HG02678 (cell line): ENCODE measurements at regions not wholly inside any gene's neighbourhood (a gene's known extent, or its start where the extent isn't known, plus 50 kb on each side); places are given as distances from the start of the nearest gene placed in this dataset.
"Not testable (repeated sequence)": the region's sequence is repeated elsewhere in the genome, so short reads cannot be mapped to it uniquely, and the experiment has no call there.

Experiments used
- ATAC-seq: cut with Tn5 transposase; IDR thresholded peaks from one replicate; pipeline ENCODE4 v1.9.1; 2021; ENCODE audit warnings: mild to moderate bottlenecking, moderate library complexity; ENCODE audit not compliant: unreplicated experiment

- no peak for ATAC-seq
Observed at GRCh38 chr14:53620317-53620716, 336.3 kb downstream of the BMP4 start.

GRCh38 chr14:53619691-53620231 is 336.9 kb downstream of the BMP4 start:
- no peak for ATAC-seq

- not testable (repeated sequence) for ATAC-seq
Observed at GRCh38 chr14:53616536-53616935, 340.1 kb downstream of the BMP4 start.

GRCh38 chr14:53615252-53615651 is 341.4 kb downstream of the BMP4 start:
- ATAC-seq, result no peak

- ATAC-seq, result peak; percentile 96
Observed at GRCh38 chr14:53613404-53614253, 343.0 kb downstream of the BMP4 start.

- ATAC-seq, result no peak
Observed at GRCh38 chr14:53610947-53611346, 345.7 kb downstream of the BMP4 start.

GRCh38 chr14:53609009-53609408 is 347.6 kb downstream of the BMP4 start:
- no peak for ATAC-seq

- ATAC-seq, result peak; percentile 64
Observed at GRCh38 chr14:53608369-53608768, 348.3 kb downstream of the BMP4 start.

- no peak for ATAC-seq
Observed at GRCh38 chr14:53606203-53606602, 350.4 kb downstream of the BMP4 start.

- no peak for ATAC-seq
Observed at GRCh38 chr14:53605562-53605961, 351.1 kb downstream of the BMP4 start.

- no peak for ATAC-seq
Observed at GRCh38 chr14:53603994-53604393, 352.6 kb downstream of the BMP4 start.

- no peak for ATAC-seq
Observed at GRCh38 chr14:53601409-53601808, 355.2 kb downstream of the BMP4 start.

- ATAC-seq, result no peak
Observed at GRCh38 chr14:53599221-53599945, 357.2 kb downstream of the BMP4 start.

- no peak for ATAC-seq
Observed at GRCh38 chr14:53596853-53597525, 359.6 kb downstream of the BMP4 start.

GRCh38 chr14:53591816-53592215 is 364.8 kb downstream of the BMP4 start:
- no peak for ATAC-seq

- no peak for ATAC-seq
Observed at GRCh38 chr14:53581504-53581903, 375.1 kb downstream of the BMP4 start.

GRCh38 chr14:53571641-53572328 is 384.8 kb downstream of the BMP4 start:
- ATAC-seq, result no peak

- peak; percentile 97 for ATAC-seq
Observed at GRCh38 chr14:53570411-53571387, 385.9 kb downstream of the BMP4 start.

GRCh38 chr14:53569446-53569845 is 387.2 kb downstream of the BMP4 start:
- no peak for ATAC-seq
